ENCODE measurements at regions not wholly inside any gene's neighbourhood (a gene's known extent, or its start where the extent isn't known, plus 50 kb on each side); places are given as distances from the start of the nearest gene placed in this dataset.
"Not testable (repeated sequence)": the region's sequence is repeated elsewhere in the genome, so short reads cannot be mapped to it uniquely, and the experiment has no call there.

- not testable (repeated sequence) for TF ChIP-seq POLR2AphosphoS5 (IDR thresholded peaks at IDR 0.05); CTCF (IDR thresholded peaks at IDR 0.05); EP300 (IDR thresholded peaks at IDR 0.05; ENCODE audit: low read depth)
Measured at GRCh38 chr6:78758297-78758798, 109.0 kb upstream of the IRAK1BP1 start.

Measured in transverse colon (tissue), 4 donors.